ENCODE measurements at regions not wholly inside any gene's neighbourhood (a gene's known extent, or its start where the extent isn't known, plus 50 kb on each side); places are given as distances from the start of the nearest gene placed in this dataset.

DNA sequence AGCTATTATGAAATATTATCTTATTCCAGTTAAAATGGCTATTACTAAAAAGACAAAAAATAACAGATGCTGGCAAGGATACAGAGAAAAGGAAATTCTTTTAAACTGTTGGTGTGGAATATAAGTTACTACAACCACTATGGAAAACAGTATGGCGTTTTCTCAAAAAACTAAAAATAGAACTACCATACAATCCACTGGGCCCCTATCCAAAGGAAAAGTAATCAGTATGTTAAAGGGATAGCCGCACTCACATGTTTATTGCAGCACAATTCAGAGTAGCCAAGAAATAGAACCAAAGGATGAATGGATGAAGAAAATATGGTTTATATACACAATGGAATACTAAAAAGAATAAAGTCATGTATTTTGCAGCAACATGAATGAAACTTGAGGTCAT lies 303.8 kb upstream of the ECI2 start:
- TF ChIP-seq POLR2AphosphoS5 (IDR thresholded peaks at IDR 0.05; ENCODE audit: low read depth, low read length) (no peak), TAF1 (IDR thresholded peaks at IDR 0.05; ENCODE audit: borderline replicate concordance, insufficient read depth, low read length) (no peak), SIN3A (IDR thresholded peaks at IDR 0.05; ENCODE audit: borderline replicate concordance, insufficient read depth, low read length) (no peak), FOXP2 (optimal IDR thresholded peaks at IDR 0.05; ENCODE audit: borderline replicate concordance, extremely low read depth, extremely low read length, insufficient read depth) (no peak)
- TF ChIP-seq, protein P1, sequence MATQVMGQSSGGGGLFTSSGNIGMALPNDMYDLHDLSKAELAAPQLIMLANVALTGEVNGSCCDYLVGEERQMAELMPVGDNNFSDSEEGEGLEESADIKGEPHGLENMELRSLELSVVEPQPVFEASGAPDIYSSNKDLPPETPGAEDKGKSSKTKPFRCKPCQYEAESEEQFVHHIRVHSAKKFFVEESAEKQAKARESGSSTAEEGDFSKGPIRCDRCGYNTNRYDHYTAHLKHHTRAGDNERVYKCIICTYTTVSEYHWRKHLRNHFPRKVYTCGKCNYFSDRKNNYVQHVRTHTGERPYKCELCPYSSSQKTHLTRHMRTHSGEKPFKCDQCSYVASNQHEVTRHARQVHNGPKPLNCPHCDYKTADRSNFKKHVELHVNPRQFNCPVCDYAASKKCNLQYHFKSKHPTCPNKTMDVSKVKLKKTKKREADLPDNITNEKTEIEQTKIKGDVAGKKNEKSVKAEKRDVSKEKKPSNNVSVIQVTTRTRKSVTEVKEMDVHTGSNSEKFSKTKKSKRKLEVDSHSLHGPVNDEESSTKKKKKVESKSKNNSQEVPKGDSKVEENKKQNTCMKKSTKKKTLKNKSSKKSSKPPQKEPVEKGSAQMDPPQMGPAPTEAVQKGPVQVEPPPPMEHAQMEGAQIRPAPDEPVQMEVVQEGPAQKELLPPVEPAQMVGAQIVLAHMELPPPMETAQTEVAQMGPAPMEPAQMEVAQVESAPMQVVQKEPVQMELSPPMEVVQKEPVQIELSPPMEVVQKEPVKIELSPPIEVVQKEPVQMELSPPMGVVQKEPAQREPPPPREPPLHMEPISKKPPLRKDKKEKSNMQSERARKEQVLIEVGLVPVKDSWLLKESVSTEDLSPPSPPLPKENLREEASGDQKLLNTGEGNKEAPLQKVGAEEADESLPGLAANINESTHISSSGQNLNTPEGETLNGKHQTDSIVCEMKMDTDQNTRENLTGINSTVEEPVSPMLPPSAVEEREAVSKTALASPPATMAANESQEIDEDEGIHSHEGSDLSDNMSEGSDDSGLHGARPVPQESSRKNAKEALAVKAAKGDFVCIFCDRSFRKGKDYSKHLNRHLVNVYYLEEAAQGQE (IDR thresholded peaks at IDR 0.05; ENCODE audit: insufficient read depth in 1 of 2, low read depth in 2 of 2, low read length in 2 of 2): no peak

Measured in PFSK-1 (cell line).